ENCODE measurements at regions not wholly inside any gene's neighbourhood (a gene's known extent, or its start where the extent isn't known, plus 50 kb on each side); places are given as distances from the start of the nearest gene placed in this dataset.

GRCh38 chr15:93881310-93881709 lies 350.1 kb upstream of the MCTP2 start:
- no peak for DNase-seq (ENCODE audit: extremely low read depth, low read depth)
- no peak for TF ChIP-seq CTCF (IDR thresholded peaks at IDR 0.05; ENCODE audit: low read depth, low read length)

GRCh38 chr15:93880358-93880757 lies 351.0 kb upstream of the MCTP2 start:
- DNase-seq (ENCODE audit: extremely low read depth, low read depth) = no peak

GRCh38 chr15:93870583-93870982 lies 360.8 kb upstream of the MCTP2 start:
- no peak for DNase-seq (ENCODE audit: extremely low read depth, low read depth)
- TF ChIP-seq CTCF (IDR thresholded peaks at IDR 0.05; ENCODE audit: low read depth, low read length) = no peak

More at GRCh38 chr15:93880358-93880757, 351.0 kb upstream of the MCTP2 start:
- no peak for TF ChIP-seq CTCF (IDR thresholded peaks at IDR 0.05; ENCODE audit: low read depth, low read length)

GRCh38 chr15:93866948-93867347 lies 364.4 kb upstream of the MCTP2 start:
- TF ChIP-seq CTCF (IDR thresholded peaks at IDR 0.05; ENCODE audit: low read depth, low read length) = no peak
- no peak for DNase-seq (ENCODE audit: extremely low read depth, low read depth)

GRCh38 chr15:93866476-93866875 lies 364.9 kb upstream of the MCTP2 start:
- no peak for TF ChIP-seq CTCF (IDR thresholded peaks at IDR 0.05; ENCODE audit: low read depth, low read length)
- no peak for DNase-seq (ENCODE audit: extremely low read depth, low read depth)

- no peak for TF ChIP-seq CTCF (IDR thresholded peaks at IDR 0.05; ENCODE audit: low read depth, low read length)
- no peak for DNase-seq (ENCODE audit: extremely low read depth, low read depth)
Observed at GRCh38 chr15:93865586-93865985, 365.8 kb upstream of the MCTP2 start.

GRCh38 chr15:93862791-93863190 lies 368.6 kb upstream of the MCTP2 start:
- TF ChIP-seq CTCF (IDR thresholded peaks at IDR 0.05; ENCODE audit: low read depth, low read length) = no peak
- DNase-seq (ENCODE audit: extremely low read depth, low read depth) = no peak

Measured in AG09319 (cell line).